GM18861 (cell line): ENCODE measurements at regions not wholly inside any gene's neighbourhood (a gene's known extent, or its start where the extent isn't known, plus 50 kb on each side); places are given as distances from the start of the nearest gene placed in this dataset.
"Not testable (repeated sequence)": the region's sequence is repeated elsewhere in the genome, so short reads cannot be mapped to it uniquely, and the experiment has no call there.

Experiments
- ATAC-seq: cut with Tn5 transposase; IDR thresholded peaks from one replicate; pipeline ENCODE4 v1.9.1; 2021; ENCODE audit not compliant: unreplicated experiment

- no peak for ATAC-seq
Observed at GRCh38 chr2:150219861-150220260, 267.6 kb downstream of the RND3 start.

DNA sequence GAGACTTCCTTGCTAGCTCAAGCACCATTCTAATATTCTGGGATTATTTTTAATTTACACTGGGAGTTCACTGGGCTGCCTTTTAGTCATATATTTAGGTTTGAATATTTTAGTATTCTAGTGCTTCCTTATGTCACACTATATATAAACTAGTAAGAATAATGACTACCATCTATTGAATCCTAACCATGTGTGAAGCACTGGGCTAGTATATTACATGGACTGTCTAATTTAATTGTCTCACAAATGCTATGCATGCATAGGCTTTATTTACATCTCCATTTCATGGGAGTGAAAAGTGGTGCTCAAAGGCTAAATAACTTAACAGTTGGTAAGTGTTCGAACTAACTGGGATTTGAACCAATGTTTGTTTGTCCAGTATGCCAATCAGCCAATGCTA lies 272.4 kb downstream of the RND3 start:
- no peak for ATAC-seq

GRCh38 chr2:150214626-150215025 lies 272.8 kb downstream of the RND3 start:
- ATAC-seq: no peak

DNA sequence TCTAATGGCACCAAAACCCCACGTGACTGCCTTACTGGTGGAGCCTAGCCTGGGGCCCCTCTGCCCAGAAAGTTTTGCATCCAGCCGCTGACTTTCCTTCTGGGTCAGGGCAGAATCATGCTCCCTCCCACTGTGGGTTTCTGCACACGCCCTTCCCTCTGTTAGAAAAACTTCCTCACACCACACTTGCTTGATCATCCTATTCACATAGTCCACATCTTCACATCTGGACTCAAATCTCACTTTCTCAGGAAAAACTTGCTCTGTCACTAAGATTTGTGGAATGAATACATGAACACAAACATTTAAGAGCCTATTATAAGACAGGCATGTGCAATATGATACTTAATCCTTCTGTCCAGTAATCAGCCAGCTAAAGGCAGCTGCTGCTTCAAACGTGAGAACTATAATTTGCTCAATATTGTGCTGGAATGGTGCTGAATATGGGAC lies 274.7 kb downstream of the RND3 start:
- no peak for ATAC-seq

DNA sequence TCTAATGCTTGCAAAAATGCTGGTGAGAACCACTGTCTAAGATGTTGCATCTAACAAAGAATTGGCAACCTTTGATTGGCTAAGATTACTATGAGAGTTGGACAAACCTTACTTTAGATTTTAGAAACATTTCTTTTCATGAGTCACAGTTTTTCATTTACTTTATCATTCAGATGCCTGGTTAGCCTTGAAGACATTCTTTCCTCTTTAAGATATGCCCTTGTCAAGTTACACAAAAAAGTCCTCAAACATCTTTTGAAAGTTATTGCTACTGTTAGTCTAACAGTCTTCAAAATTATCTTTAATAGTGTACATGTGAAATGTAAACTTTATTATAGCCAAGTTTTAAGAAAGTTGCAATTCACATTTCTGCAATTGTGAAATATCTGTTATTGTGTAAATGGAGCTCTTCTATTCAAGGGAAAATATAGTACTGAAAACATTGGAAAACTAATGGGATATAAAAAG lies 276.3 kb downstream of the RND3 start:
- ATAC-seq: no peak

DNA sequence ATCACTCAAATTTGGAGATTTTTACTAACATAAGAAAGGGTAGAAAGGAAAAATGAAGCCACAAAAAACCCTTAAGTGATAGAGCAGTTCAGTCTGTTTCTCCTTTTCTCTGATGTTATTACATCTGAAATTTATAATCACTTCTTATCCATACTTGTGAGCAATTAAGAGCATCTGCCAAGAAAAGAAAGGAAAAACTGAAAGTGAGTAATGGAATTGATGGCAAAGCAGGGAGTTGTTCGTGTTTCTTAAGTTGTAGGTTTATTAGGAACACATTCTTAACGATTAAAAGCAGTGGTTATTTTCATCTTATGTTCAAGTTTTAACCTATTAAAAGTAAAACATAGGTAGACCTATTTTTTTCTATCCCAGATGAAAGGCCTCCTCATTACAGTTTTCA lies 277.7 kb downstream of the RND3 start:
- no peak for ATAC-seq

GRCh38 chr2:150208689-150209088 lies 278.8 kb downstream of the RND3 start:
- ATAC-seq: no peak

GRCh38 chr2:150207979-150208378 lies 279.5 kb downstream of the RND3 start:
- ATAC-seq: no peak

GRCh38 chr2:150204451-150204850 lies 283.0 kb downstream of the RND3 start:
- ATAC-seq: no peak

- ATAC-seq: not testable (repeated sequence)
Observed at GRCh38 chr2:150194816-150195215, 292.7 kb downstream of the RND3 start.

- ATAC-seq: no peak
Observed at GRCh38 chr2:150192701-150193100, 294.8 kb downstream of the RND3 start.

- no peak for ATAC-seq
Observed at GRCh38 chr2:150191349-150191748, 296.1 kb downstream of the RND3 start.

GRCh38 chr2:150190546-150190945 lies 296.9 kb downstream of the RND3 start:
- no peak for ATAC-seq

DNA sequence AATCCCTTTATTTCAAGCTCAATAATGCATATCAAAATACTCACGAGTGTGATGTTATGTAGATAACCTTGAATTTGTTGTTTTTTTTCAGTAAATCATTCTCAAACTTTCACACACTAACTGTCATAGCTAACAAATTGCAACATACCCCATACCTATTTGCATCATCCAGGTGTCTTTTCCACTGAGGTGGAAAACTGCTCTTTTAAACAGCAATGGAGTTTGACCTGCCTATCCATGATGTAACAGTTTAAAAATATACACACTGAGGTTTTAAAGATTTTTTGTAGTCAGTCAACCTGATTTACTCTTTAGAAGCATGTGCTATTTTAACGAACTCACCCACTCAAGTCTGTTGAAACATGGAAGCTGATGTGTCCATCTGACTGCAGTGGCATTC lies 298.7 kb downstream of the RND3 start:
- no peak for ATAC-seq

DNA sequence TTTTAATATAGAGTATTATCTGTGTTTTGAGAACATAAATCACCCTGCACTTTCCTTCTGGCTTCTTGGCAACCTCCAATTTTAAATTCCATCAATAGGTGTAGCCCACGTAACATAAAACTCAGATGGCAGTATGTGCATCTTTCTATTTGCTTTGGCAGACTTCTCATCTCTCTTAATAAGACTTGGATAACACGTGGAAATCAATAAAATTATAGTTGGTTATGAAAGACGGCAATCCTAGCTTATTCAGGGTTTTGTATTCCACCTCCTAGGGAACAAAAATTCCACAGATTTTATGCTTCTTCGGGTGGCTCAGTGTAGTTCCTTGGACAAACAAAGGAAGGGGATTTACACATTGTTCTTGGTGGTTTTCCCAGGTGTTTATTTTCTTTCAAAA lies 299.3 kb downstream of the RND3 start:
- ATAC-seq: no peak

DNA sequence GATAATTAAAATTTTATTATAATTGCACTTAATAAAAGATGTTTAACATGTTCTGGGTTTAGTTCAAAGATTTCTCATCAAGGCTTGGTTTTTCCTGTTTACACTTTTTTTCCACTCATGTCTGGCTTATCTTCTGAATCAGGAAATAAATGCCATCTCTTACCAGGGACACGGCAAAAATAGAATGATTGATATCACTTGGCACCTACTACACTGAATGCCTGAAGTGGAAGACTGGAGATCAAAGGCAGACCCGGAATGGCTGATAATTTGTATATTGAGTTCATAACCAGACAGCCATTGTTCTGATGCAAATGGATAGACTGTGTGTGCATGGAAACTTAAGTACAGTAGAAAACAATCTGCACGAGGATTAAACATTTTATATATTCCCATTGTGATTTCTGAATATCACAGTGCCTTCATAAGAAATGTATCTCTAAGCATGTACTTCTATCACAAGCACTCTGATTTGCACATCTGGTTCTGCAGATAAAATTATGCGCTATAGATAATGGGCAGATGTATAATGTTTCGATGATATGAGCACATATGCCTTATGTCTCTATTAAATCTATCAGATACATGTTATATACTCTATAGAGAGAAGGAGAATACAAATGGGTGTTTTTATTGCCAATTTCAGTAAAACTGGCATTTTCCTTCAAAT lies 304.8 kb downstream of the RND3 start:
- ATAC-seq: no peak

DNA sequence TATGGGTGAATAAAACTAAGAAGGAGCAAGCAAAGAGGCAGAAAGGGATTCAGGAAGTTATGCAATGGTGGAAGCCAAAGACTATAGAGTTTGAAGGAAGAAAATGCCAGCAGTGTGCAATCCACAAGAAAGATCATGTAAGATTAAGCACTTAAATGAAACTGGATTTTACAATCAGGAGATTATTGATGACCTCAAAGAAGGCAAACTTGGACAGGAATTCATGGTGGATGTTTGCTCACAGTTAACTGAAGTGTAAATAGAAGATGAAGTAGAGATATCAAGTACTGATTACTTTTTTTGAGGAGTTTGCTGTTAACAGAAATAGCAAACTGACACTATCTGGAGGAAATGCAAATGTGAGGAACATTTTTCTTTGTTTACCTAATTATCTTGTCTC lies 308.9 kb downstream of the RND3 start:
- no peak for ATAC-seq

DNA sequence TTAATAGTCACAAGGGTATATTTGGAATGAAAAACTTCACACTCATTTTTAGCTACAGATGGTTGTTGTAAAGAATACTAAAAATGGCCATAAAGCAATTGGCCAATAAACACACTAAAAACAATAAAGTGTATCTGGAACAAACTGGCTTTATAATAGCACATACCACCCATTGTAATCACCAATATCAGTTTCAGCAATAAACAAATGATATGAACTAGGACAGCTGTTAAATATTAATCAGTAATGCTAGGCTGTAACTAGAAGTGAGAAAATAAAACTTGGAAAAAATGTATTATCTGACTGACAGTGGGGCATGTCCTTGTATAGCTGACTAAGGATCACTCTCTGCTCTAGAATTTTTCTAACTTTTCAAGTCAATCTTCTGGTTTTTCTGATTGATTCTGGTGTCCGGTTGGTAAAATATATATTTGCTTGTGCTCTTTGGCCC lies 312.5 kb downstream of the RND3 start:
- ATAC-seq: no peak

GRCh38 chr2:150174056-150174805 lies 313.2 kb downstream of the RND3 start:
- ATAC-seq: no peak

- ATAC-seq: no peak
Observed at GRCh38 chr2:150171065-150171548, 316.4 kb downstream of the RND3 start.

- ATAC-seq: no peak
Observed at GRCh38 chr2:150169237-150169629, 318.2 kb downstream of the RND3 start.

DNA sequence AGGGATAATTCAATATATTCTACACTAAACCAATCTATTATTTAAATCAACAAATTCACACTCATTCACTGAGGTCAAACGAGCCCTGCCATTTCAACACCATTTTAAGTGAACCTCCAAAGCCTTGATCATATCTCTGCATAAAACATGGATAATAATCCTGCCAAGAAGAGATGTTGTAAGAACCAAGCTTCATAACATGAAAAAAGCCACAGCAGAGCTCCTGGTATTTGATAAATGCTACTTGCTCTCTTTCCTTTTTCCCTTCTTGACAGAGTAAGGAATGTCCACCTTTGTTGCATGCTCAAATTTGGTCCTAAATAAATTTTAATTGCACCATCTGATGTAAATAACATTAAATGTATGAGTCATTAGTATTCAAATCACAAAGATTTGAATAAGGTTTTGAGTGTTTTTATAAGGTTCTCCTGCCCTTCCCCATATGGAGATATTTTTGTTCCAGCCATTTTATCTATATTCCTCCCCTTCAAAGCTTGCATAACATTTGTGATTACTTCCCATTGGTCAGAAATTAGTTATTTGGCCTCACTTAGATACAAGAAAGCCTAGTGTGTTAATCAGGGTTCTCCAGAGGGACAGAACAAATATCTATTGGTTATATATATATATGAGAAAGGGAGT lies 318.8 kb downstream of the RND3 start:
- no peak for ATAC-seq
